NB4 (cell line): ENCODE measurements at regions not wholly inside any gene's neighbourhood (a gene's known extent, or its start where the extent isn't known, plus 50 kb on each side); places are given as distances from the start of the nearest gene placed in this dataset.

Source experiments
- CTCF ChIP-seq: IDR thresholded peaks from one replicate; pipeline ENCODE4 v1.5.1; 2012; ENCODE audit warnings: low read depth, low read length
- MYC ChIP-seq: IDR thresholded peaks from 2 replicates; pipeline ENCODE4 v1.6.1; 2011; ENCODE audit warnings: low read depth, low read length
- POLR2A ChIP-seq: IDR thresholded peaks from 2 replicates; pipeline ENCODE4 v1.6.1; 2011; ENCODE audit warnings: mild to moderate bottlenecking; ENCODE audit not compliant: insufficient read length; ENCODE audit errors: extremely low read depth
- TF ChIP-seq, protein P1 (sequence below): IDR thresholded peaks from 2 replicates; pipeline ENCODE4 v1.6.1; 2011; ENCODE audit warnings: low read depth, low read length

DNA sequence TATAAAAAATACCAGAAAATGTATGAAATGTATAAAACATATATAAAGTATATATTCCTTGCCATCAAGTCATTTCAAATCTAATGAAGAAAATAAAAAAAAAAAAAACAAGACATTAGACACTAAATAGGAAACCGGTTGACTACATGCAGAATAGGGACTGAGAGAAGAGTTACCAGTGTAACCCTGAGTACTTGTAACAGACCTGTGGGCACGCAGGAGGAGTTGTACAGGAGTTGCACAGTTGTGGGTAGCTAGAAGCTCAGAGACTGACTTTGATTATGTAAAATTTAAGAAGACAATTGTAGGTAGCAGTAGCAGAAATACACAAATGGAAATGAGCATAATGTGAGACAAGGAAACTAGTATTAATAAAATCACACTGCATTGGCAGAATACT, 112.4 kb upstream of the DST start:
- TF ChIP-seq CTCF (no peak), POLR2A (no peak), MYC (no peak)
- TF ChIP-seq, protein P1, sequence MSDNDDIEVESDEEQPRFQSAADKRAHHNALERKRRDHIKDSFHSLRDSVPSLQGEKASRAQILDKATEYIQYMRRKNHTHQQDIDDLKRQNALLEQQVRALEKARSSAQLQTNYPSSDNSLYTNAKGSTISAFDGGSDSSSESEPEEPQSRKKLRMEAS = no peak
